HG03575 (cell line): ENCODE measurements at regions not wholly inside any gene's neighbourhood (a gene's known extent, or its start where the extent isn't known, plus 50 kb on each side); places are given as distances from the start of the nearest gene placed in this dataset.
A peak's percentile ranks its signal among the peaks of the same experiment; 100 is the strongest.

Source experiments
- ATAC-seq: cut with Tn5 transposase; IDR thresholded peaks from one replicate; pipeline ENCODE4 v1.9.1; 2021; ENCODE audit not compliant: unreplicated experiment, insufficient number of reproducible peaks, low FRiP score; ENCODE audit errors: extremely low read depth

GRCh38 chr5:129821477-129822131 lies 73.7 kb downstream of the MINAR2 start:
- no peak for ATAC-seq

GRCh38 chr5:129830288-129830687 lies 74.0 kb upstream of the CHSY3 start:
- no peak for ATAC-seq

DNA sequence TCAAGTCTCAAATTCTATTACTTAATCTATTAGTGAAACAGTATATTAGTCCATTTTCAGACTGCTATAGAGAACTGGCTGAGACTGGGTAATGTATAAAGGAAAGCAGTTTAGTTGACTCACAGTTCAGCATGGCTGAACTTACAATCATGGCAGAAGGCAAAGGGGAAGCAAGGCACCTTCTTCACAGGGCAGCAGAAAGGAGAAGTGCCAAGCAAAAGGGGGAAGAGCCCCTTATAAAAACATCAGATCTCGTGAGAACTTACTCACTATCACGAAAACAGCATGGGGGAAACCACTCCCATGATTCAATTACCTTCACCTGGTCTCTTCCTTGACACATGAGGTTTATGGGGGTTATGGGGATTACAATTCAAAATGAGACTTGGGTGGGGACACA lies 67.9 kb upstream of the CHSY3 start:
- ATAC-seq, result no peak

DNA sequence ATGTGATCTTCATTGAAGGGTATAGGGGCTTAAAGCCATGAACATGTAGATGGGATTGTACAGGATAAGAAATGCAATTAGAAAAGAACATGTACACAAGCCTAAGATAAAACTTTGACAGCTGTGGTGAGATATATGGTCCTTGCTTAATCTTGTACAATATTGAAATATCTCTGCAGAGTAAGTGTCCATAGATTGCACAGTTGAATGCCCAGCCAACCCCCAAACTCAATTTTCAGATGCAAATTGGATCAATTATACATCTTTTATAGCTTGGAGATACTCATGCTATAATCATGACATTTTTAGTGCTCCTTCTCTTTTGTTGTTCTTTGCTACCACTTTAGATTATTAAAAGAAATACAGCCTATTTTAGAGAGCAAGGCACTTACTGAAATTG lies 59.5 kb upstream of the CHSY3 start:
- ATAC-seq, result no peak

- peak; percentile 83 for ATAC-seq
Observed at GRCh38 chr5:129852747-129853352, 51.4 kb upstream of the CHSY3 start.

- no peak for ATAC-seq
Observed at GRCh38 chr5:129853588-129853987, 50.7 kb upstream of the CHSY3 start.
